OCI-LY7 (cell line): ENCODE measurements at regions not wholly inside any gene's neighbourhood (a gene's known extent, or its start where the extent isn't known, plus 50 kb on each side); places are given as distances from the start of the nearest gene placed in this dataset.

Source experiments
- EZH2phosphoT487 ChIP-seq: fragments of 200-600 bp; sonication (generic); IDR thresholded peaks from 2 replicates; pipeline ENCODE4 v1.6.1; 2018; ENCODE audit warnings: low read depth, borderline replicate concordance, mild to moderate bottlenecking, mixed run types, antibody characterized with exemption, low read length, moderate library complexity, mixed read lengths
- TF ChIP-seq, protein P1 (sequence below): fragments of 200-600 bp; sonication (generic); conservative IDR thresholded peaks from 2 replicates; pipeline ENCODE4 v1.5.1; 2014; ENCODE audit warnings: mild to moderate bottlenecking, antibody characterized with exemption, low read length, moderate library complexity, mixed read lengths

DNA sequence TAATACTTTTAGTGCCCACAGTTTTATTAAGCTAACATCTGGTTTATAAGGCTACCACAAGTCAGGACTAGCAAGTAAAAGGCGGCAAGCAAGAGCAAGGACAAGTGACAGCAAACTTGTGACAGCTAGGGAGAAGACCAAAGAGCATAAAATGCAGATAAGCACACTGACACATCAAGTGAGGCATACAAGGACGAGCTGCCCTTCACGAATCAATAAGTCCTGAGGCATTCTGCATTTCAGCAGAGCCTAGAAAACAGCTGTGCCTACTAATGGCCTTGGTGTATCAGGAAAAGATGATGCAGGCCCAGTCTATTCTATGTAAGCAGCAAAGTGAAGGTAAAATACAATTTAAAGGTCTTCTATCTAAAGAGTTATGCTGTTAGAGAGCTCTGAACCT, 74.8 kb downstream of the KRTAP19-8 start:
- TF ChIP-seq, protein P1, sequence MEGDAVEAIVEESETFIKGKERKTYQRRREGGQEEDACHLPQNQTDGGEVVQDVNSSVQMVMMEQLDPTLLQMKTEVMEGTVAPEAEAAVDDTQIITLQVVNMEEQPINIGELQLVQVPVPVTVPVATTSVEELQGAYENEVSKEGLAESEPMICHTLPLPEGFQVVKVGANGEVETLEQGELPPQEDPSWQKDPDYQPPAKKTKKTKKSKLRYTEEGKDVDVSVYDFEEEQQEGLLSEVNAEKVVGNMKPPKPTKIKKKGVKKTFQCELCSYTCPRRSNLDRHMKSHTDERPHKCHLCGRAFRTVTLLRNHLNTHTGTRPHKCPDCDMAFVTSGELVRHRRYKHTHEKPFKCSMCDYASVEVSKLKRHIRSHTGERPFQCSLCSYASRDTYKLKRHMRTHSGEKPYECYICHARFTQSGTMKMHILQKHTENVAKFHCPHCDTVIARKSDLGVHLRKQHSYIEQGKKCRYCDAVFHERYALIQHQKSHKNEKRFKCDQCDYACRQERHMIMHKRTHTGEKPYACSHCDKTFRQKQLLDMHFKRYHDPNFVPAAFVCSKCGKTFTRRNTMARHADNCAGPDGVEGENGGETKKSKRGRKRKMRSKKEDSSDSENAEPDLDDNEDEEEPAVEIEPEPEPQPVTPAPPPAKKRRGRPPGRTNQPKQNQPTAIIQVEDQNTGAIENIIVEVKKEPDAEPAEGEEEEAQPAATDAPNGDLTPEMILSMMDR, result no peak
- no peak for TF ChIP-seq EZH2phosphoT487
